ENCODE measurements at regions not wholly inside any gene's neighbourhood (a gene's known extent, or its start where the extent isn't known, plus 50 kb on each side); places are given as distances from the start of the nearest gene placed in this dataset.
"Not testable (repeated sequence)": the region's sequence is repeated elsewhere in the genome, so short reads cannot be mapped to it uniquely, and the experiment has no call there.

DNA sequence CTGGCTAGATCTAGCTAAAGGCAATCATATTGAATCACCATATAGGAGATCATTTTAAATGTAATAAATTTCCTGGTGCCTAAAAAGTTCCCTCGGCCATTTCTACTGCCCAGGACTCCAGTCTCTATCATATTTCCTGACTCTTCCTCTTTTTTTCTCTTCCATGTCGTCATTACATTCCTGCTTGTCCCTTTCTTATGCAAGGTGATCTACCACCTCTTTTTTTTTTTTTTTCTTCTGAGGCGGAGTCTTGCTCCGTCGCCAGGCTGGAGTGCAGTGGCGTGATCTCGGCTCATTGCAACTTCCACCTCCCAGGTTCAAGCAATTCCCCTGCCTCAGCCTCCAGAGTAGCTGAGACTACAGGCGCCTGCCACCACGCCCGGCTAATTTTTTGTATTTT is 82.7 kb upstream of the PDHA1 start:
- TF ChIP-seq, protein P1, sequence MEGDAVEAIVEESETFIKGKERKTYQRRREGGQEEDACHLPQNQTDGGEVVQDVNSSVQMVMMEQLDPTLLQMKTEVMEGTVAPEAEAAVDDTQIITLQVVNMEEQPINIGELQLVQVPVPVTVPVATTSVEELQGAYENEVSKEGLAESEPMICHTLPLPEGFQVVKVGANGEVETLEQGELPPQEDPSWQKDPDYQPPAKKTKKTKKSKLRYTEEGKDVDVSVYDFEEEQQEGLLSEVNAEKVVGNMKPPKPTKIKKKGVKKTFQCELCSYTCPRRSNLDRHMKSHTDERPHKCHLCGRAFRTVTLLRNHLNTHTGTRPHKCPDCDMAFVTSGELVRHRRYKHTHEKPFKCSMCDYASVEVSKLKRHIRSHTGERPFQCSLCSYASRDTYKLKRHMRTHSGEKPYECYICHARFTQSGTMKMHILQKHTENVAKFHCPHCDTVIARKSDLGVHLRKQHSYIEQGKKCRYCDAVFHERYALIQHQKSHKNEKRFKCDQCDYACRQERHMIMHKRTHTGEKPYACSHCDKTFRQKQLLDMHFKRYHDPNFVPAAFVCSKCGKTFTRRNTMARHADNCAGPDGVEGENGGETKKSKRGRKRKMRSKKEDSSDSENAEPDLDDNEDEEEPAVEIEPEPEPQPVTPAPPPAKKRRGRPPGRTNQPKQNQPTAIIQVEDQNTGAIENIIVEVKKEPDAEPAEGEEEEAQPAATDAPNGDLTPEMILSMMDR (IDR thresholded peaks at IDR 0.05; ENCODE audit: low read depth, low read length): not testable (repeated sequence)
- TF ChIP-seq, protein P2, sequence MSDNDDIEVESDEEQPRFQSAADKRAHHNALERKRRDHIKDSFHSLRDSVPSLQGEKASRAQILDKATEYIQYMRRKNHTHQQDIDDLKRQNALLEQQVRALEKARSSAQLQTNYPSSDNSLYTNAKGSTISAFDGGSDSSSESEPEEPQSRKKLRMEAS (IDR thresholded peaks at IDR 0.05; ENCODE audit: low read depth, low read length): not testable (repeated sequence)
- not testable (repeated sequence) for TF ChIP-seq POLR2A (IDR thresholded peaks at IDR 0.05; ENCODE audit: extremely low read depth, insufficient read length)
